Effector CD8-positive, alpha-beta T cell (primary cell): ENCODE measurements at regions not wholly inside any gene's neighbourhood (a gene's known extent, or its start where the extent isn't known, plus 50 kb on each side); places are given as distances from the start of the nearest gene placed in this dataset.

Experiments
- DNase-seq: peaks from one replicate; lab custom pipeline; 2025; lab: John Stamatoyannopoulos, UW

DNA sequence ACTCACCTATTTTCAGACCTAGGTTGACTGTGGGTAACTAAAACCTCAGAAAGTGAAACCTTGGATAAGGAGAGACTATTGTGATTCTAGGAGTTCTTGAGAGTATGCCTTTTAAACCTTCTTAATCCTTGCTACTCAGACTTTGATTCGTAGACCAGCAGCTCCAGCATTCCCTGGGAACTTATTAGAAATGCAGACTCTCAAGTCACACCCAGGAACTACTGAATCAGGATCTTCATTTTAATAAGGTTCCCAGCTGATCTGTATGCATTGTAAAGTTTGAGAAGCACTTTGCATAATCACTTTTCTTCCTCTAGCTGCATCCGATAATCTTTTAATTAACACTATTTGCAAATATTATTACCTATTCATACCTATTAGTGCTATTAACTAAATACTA is 480.3 kb upstream of the KCNMB2 start:
- DNase-seq, result no peak

DNA sequence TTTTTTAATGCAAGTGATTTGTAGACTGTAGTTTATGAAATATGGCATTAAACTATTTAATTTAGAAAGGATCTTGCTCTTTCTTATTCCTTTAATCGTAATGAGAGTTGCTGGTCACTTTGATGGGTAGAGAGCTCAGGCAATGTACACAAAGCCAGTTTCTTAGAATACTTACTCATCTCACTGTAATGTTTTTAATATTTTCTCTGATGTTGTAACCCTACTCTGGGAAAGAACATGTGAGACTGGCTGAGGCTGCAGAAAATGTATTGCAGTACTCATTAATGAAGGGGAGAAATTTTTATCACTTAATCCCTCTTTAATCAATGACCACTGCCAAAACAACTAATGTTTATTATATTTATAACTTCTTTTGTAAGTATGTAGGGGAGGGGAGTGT is 479.4 kb upstream of the KCNMB2 start:
- DNase-seq, result no peak

DNA sequence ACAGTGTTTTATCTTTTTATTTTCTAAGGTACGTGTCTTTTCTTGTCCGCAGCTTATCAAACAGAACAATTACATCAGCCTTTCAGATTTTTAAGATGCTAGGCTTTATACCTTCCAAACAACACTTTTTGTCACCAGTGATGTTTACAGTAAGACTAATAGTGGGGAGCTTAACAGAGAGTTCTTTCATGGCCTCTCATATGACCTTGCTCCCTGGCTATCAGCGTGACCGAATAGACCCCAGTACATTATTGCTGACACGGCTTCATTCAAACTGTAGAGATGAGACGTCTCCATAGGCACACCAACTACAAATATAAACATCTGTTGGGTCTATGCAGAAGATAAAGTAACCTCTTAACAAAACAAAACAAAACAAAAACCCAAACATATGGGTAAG is 477.6 kb upstream of the KCNMB2 start:
- no peak for DNase-seq

DNA sequence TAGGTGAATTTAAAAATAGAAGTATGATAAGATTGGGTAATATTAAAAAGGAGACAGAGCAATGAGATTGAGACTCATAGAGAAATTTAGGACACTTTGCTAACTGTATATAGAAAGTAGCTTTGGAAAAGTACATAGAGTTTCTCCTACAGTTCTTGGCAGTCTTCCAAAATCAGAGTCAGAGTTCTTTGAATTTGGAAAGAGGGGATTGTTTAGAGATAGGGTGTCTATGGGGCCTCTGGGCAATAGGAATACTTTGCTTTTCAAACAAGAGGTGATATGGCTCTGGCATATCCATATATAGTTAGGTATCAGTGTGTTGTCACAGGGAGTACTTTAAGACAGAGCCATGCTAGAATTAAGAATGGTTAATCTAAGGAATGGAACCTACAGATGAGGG is 477.1 kb upstream of the KCNMB2 start:
- no peak for DNase-seq

DNA sequence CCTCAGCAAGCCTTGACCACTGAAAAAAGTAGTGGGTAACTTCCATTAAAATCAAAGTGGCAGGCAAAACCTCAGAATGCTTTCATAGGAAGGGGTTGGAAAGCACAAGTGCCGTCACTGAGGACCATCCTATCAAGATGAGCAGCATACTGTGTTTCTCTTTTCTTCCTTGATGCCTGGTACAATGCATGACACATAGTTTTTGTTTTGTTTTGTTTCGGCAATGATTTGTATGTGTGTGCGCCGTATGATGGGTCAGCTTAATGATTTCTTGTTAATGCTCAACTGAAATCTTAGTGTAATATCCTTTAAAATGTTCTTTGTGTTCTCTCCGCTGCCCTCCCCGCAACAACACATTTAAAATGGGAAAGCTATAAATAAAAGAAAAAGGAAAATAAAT is 476.4 kb upstream of the KCNMB2 start:
- no peak for DNase-seq

DNA sequence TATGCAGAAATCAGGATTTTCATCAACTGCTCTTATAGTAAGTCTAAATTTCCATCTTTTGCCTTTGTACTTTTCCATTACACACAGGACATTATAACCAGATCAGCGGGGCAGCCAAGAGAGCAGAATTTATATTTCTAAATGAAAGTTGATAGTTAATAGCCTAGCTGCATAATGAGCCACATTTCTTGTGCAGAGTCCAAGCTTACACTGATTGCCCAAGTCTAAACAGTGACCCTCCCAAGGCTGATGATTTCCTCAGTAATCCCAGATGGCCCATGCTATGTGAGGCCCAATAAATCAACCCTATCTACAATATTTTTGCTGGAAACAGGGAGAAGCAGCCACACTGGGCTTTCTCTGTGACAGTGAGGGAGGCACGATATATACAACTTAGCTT is 475.8 kb upstream of the KCNMB2 start:
- no peak for DNase-seq

DNA sequence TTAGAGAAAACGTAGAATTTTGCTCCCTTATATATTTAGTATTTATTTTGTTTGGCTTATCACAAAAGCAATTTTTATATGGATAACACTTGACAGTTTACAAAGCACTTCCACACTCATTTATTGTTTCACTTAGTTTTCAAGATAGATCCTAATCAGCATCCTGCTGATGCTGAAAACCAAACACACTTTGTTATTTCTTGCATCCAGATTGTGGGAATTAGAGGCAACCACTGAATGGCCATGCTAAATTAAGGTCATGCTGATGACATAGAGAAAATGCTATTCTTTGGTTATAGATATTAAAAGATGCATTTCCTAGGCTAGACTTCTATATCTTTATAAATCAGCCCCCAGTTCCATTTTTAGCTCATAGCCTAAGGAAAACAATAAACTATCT is 474.1 kb upstream of the KCNMB2 start:
- no peak for DNase-seq

DNA sequence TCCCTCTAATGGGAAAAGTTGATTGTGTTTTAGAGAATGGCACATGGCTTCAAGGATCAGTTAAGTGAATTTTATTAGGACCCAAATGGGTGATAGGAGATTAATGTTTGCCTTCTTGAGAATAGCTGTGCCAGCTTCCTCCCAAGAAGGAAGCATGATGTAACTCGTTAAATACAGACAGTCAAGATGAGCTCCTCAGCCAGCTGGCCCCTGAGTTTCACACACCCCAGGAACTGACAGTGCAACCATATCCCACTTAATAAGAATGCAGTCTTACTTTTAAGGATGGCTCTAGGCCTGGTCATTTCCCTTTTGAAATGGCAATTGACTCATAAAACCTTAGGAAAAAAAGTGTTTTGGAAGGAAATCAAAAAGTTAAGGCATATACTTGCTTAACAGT is 472.8 kb upstream of the KCNMB2 start:
- no peak for DNase-seq

DNA sequence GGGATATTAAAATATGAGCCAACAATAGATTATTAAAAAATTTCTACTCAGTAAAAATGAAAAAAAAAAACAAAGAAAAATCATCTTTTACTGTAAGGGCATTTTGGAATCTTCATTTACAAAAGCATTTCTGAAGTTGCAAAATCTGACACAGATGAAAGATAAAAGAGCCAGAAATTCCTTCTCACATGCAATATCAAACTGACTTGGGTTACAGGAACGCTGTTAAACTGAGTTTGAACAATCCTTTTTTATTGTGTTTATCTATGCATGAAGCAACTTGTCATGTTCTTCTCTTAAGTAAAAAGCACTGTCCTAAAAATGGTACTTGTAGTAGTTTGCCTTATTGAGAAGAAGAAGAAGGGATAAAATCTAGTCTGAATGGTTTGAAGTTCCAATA is 468.5 kb upstream of the KCNMB2 start:
- DNase-seq, result no peak

DNA sequence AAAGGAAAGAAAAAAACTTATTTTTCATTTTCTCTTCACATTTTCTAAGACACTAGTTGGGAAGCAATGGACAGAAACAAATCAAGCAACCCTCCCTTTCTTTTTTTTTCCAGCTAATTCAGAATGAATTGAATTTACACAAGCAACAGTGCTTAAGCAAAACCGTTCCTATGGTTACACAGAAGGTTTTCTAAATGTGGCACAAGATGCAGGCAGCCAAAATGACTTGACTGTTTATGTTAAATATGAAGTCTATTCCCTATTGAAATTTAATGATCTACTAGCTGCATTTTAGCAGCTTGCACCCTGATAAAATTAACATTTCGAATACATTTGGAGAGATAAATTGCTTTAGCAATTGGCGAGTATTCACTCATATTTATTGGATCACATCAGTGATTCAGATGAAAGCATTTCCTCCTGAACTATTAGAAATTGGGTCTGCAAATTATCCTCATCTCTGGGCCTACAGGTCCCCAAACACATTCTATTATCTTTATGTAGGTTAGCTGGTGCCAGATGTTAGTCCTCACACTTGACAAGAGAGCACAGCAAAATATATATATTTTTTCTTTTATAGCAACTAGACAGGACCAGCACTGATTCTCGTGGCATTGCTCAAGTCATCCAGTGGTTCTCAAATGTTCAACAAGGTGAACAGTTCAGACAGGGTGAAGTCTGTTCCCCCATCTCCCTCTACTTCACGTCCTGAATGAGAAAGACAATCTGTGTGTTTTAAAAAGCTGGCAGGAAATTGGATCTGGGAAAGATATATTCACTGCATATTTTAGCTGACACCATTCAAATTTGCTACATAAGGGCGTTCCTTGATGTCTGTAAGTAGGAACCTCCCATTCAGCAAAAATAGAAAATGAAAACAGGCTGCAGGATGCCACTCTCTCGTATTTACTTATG is 463.6 kb upstream of the KCNMB2 start:
- DNase-seq, result no peak

DNA sequence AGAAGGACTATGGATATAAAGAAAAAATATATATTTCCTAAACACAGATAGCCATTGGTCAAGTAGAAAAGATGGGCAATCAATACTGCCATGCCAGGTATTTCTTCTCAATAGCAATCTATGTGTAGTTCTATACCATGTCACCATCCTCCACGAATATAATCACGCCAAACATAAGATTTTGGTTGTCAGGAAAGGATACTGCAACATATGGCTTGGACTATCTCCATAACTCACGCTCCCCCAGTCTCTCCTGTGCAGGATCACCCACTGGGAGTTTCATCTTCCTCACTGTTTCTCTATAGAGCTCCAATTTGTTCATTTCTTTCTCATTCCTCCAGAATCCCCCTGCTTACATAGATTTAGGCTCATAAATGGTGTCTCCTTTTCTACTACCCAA is 462.9 kb upstream of the KCNMB2 start:
- no peak for DNase-seq

DNA sequence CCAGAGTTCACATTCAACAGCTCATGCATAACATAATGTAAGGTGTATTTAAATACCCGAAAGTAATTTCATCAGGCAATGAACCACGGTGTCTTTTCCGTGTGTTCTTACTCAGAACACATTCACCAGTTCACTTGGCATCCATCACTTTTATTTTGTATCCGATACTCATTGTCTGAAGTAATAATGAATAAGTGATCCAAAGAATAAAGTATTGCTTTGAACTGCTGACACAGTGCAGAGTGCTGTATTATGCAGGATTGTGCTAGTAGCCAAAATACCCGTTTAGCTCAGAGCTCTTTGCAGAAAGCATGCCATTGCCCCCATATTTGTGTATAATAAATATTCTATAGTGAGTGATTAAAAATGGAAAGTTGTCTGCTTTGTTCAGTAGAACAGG is 460.9 kb upstream of the KCNMB2 start:
- DNase-seq, result no peak

DNA sequence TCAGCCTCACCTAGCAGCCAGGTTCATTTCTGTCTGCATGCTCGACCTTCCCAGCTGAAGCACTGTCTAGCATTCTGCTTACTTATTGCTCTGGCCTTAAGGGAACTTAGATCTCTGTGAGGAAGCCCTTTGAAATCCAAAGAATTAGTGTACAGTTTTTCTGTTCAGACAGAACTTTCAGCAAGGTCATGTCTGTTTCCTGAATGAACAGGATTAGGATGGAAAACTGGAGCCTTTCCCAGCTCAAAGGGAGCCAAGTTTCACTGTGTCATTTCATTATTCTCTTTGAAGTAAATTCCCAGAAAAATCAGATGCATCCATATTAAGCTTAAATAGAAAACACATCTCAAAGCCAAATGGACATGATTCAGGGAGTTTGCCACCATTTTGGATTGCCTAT is 457.3 kb upstream of the KCNMB2 start:
- DNase-seq, result no peak

DNA sequence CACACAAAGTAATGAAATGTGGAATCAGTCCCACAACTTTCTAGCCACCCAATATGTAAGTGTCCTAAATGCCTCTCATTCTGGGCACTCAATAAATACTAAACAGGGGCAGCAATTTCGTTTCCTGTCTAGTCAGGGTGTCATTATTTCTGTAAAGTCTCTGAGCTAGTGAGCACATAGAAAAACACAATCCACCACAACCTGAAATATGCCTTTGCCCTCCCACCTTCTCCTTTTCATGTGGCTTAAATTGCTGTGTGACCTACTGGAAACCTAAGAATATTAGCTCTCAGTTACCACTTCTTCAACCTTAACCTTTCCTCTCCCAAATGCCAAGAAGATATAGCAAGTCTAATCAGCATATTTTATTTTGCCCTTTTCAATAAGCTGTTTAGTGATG is 456.3 kb upstream of the KCNMB2 start:
- DNase-seq, result no peak

DNA sequence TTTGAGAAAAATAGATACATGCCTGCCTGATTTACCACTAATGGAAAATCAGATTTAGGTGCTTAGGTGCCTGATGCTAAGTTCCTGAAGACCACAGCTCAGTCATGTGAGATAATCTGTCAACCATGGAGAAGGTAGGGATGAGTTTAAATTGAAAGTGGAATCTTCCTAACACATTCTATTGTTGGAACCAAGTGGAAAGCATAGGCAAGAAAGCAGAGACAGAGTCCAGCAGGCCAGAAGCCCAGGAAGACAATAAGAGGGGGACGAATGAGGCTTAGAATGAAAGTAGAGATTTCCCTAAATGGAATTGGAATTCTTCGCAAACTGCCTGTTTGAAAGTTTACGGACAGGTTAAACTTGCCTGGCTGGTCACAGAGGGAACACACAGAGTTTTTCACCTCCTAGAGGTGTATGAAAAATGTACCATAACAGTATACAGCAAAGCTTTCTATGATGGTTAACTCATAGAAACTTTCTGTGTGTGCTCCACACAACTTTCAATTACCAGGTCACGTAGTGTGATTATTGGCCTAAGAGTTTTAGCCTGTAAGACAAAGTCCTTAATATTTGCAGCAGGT is 453.8 kb upstream of the KCNMB2 start:
- no peak for DNase-seq

DNA sequence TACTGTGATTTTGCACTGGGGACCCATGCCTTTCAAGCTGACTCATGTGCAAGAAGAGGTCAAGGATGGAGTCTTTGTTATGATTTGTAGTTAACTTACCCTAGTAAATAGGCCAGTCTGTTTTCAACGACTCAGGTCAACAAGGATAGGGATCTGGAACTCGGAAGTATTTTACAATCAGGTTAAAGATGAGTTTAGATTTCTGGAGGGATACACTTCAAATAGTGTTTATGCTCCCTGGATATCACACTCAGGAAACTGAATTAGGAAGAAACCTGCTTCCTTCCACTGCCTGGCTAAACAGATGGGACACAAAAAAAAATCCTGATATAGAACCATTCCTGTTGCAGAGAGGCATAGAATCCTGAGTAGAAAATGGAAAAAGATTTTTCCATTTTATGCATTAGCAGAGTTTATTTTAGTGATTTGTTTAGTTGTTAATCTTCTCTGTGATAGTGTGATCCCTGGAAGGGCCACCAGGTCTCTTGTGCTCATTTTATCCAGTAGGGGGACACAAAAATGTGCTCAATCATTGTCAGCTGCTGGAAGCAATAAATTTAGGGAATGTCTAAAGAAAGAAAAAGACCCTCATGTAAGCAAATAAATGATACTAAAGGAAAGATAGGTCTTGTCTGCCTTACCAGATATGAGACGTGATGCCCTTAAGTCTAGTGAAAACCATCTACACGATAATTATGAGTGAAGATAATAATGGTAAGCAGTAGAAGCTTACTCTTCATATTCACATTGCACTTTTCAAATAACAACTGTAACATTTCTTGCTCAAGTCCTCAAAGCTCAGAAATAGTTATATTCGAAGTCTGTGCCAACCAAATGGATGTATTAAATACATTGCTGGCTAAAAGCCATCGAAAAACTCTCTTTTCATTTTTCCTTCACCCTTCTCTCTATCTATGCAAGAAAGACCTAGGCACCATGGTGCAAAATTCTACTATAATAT is 452.1 kb upstream of the KCNMB2 start:
- no peak for DNase-seq

DNA sequence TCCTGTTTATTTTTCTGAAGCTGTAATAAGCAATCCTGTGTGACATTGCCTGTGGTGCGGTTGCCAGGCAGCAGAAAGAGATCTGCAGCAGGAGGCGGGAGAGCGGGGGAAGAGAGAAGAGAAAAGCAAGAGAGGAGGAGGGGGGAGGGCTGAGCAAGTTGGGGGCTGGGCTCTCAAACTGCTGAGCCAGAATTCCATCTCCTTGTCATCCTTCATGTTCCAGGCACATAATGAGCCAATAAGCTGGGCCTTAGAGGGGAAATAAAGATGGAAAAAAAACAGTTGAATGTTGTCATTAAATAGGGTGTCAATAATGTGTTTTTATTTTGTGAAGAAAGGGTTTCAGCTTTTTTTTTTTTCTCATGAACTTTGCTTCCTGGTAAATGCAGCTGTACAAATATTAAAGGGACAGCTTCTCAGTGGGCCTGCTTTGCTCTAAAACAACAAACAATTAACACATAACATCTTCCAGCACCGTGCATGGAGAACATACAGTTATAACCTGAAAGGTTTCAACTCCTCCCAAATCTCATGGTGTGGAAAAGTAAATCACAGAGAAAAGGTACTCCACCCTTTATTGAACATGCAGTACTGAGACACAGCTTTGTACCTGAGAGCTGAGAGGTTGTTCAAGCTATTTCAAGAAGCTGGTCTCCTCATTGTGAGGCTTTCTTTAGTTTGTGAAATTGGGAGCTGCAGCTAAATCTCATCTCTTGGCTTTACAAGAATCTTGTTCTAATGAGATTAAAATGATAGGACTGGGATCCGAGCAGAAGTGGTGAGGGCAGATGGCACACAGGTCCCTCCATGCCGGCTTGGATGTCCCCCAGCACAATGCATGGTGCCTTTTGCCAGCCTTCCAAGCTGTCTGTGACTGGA is 451.1 kb upstream of the KCNMB2 start:
- peak; percentile 1 for DNase-seq

DNA sequence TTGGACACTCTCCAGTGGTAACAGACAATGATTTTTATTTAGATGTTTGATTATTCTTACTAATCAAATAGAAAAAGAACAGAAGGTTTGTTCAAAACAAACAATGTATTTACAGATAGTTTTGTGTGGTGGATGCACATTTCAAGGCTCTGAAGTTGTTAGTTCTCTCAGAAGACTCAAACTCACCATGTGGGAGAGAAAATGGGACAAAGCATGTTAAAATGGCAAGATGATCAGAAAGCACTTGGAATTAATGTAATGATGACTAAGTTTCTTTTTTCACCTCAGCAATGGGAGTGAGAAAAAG is 450.5 kb upstream of the KCNMB2 start:
- no peak for DNase-seq

DNA sequence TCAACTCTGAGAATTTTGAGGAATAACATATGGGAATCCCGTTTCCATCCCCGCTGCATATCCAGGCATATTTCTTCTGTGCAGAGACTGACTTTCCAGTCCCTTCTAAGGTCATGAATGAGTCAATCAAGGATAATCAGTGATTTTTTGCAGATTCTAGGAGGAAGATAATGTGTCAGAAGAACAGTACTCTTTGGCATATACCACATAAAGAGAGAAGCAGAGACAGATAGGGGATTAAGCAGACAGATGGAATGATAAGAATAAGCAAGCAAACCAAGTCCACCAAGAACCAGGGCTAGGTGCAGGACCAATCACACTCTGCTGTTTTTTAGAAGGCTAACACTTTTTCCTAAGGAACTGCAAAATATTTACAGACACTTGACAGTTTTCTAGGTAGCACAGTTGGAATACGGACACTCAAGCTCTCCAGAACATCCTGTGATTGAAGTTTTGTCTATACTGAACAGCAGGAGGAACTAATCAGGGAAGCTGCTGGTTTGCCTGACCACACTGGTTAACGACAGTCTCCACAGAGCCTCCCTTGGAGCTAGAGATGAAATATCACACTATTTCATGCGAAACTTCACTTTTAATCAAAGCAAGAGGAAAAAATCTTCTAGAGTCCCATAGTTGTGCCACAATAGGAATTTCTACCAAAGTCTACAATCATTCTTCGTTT is 450.0 kb upstream of the KCNMB2 start:
- no peak for DNase-seq

DNA sequence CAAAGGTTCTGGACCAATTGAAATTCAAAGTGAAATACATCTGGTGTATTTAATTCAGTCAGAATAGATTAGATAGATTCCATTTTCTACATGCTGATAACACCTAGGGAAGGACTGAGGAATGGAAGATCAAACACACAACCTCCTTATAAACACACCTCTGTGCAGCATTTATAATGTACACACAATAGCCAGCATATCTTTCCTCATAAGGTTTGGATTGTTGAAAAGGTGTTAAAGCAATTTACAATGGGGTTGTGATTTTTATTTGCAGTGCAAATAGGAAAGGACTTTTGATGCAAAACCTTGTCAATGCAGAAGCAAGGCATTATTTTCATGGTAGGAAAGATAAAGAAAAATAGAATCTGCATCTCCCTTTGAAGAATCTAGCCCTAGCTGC is 448.9 kb upstream of the KCNMB2 start:
- no peak for DNase-seq

DNA sequence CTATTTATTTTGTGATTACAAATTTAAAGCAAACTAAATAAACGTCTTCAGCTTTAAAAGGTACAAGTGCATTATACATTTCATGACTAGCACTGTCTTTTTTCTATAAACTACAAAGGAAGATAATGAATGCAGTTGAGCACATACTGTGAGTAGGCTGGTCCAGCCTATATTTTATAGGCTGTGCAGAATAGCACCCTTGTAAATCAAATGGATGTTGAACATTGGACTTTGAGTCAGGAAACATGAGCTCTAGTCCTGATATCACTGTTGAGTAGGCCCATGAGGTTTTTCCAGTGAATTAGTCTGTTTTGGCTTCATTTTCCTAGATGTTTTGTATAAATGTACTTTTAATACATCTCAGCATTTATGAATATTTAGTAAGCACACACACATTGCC is 447.3 kb upstream of the KCNMB2 start:
- no peak for DNase-seq
